IPS-11a (cell line): ENCODE measurements at regions not wholly inside any gene's neighbourhood (a gene's known extent, or its start where the extent isn't known, plus 50 kb on each side); places are given as distances from the start of the nearest gene placed in this dataset.

Experiments
- H3K4me3 ChIP-seq: one replicate; pipeline ENCODE4 v1.5.1; 2013; ENCODE audit warnings: low read depth, low read length, control low read depth

DNA sequence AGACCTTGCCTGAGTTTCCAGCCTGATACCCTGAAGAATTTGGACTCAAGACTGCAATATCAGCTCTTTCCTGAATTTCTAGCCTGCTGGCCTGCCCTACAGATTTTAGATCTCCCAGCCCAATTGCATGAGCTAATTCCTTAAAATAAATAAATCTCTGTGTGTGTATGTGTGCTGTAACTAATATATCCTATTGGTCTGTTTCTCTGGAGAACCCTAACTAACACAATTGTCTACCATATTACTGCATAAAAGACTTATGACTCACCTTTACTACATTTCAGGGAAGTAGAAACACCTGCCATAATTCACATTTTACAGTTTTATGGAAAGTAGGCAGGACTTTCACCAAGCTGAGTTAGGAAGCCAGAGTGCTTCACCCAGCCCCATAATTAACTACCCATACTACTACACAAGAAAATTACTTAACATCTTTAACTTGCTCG, 90.7 kb upstream of the BEND6 start:
- no peak overlapping the region for H3K4me3 ChIP-seq

DNA sequence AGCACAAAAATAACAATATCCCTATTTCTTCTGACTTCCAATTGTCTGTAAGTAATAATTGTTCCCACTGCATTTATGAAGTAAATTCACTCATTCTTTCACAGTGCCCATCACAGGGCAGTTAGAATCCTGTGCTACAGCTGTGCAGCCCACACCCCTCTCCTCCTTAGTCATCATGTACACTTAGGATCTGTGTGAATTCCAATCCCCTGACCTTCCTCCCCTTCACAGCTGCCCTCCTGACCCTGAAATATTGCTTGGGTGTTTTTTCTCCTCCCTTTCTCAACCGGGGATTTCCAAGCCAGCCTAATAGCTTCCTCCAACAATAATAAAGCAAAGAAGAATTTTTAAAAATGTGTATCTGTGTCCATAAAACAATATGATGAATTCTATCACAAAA, 91.5 kb upstream of the BEND6 start:
- H3K4me3 ChIP-seq = no peak overlapping the region

DNA sequence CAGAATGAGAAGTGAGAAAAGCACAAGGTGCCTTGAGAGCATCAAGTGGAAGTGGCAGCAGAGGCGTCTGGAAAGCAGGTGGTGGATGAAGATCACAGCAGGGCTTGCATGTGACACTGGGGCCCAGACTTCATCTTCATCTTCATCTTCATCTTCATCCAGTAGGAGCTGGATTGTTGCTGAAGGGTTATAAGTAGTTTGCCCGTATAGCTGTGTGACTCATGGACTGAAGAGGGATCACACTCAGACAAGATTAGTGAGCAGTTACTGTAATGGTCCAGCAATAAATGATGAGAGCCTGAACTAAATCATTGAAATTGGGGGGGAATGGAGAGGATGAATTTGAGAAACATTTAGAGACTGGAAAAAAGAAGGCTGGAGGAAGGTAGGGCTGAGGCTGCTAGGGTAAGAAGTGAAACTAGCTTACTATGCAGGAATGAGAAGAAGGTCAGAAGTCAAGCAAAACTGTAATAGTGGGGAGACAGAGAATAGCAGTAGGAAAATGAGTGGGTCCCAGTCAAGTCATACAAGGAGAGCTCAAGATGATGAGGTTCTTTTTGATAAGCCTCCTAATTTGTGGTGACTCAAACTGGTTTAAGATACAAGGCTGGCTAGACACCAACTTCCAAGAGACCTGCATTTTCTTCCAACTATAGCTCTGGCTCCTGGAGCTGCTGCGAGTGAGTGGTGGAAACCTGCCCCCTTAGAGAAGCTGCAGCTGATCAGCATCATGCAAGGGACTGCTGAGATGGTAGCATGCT, 92.3 kb upstream of the BEND6 start:
- no peak overlapping the region for H3K4me3 ChIP-seq

DNA sequence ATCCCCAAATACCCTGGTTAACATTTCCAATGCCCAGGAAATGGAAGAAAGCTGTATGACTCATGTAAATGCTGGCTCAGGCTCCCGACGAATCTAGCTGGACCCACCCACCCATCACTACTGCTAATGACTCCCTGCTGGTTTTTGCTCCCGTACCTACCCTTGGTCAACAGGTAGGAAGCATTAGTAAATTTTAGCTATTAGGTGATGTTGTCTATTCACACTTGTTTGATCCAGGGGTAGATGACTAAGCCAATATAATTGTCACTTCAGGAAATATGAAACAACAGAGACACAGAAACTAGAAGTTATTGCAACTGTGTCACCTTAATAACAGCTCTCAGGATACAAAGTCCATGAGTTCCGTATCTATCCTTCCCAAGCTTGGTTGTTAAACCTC, 94.4 kb upstream of the BEND6 start:
- no peak overlapping the region for H3K4me3 ChIP-seq

DNA sequence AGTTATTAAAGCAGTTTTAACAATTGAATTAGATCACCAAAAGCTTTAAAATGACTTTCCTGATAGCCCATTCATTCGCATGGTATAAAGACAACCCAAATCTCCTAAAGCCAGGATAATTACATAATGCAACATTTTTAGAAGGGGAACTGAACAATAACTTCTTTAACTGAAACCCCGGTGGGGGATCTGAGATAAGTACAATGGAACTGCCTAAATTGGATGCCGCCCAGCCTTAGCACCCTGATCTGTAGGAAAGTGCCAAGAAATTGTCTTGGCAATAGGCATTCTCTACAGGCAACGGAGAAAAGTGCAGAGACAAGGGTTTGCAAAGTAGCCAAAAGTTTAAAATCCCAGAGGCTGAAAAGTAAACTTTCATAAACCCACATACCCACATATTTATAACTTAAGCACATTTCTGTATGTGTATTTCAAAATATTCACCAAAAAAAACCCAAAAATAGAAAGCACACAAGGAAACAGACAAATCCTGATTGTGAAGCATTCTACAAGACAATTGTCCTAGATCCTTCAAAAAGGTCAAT, 98.8 kb upstream of the BEND6 start:
- no peak overlapping the region for H3K4me3 ChIP-seq

DNA sequence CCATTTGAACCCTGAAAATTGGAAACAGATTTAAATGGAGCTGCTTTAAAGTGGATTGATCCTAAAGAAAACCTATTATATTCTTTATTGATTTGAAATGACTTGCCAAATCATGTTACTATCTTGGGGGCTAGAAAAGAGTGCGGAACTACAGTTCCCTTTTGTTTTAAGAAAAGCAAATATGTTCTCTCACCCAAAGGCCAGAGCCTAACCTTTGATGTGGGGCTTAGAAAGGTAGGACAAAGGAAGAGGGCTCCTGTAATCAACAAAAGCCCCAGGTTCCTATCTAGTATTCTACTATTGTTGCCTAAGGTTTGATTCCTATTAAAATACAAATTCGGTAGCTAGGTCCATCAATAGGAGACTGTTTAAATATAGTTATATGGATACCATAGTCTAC, 100.8 kb upstream of the BEND6 start:
- H3K4me3 ChIP-seq = no peak overlapping the region

DNA sequence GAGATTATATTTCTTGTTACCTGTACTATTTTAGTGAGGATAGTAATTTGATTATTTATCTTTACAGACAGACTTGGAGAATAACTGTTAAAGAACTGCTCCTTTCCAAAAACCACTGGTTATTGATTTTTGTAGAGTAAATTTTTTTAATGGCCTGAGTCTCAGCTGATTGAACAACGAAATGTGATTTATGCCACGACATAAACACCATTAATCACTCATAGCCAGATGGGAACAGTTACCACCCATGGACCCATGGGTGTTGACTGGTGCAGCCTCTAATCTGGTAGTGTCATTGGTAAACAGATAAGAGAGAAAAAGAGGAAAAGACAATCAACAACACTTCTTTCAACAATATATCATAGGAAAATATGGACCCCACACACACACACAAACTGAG, 101.4 kb upstream of the BEND6 start:
- no peak overlapping the region for H3K4me3 ChIP-seq

DNA sequence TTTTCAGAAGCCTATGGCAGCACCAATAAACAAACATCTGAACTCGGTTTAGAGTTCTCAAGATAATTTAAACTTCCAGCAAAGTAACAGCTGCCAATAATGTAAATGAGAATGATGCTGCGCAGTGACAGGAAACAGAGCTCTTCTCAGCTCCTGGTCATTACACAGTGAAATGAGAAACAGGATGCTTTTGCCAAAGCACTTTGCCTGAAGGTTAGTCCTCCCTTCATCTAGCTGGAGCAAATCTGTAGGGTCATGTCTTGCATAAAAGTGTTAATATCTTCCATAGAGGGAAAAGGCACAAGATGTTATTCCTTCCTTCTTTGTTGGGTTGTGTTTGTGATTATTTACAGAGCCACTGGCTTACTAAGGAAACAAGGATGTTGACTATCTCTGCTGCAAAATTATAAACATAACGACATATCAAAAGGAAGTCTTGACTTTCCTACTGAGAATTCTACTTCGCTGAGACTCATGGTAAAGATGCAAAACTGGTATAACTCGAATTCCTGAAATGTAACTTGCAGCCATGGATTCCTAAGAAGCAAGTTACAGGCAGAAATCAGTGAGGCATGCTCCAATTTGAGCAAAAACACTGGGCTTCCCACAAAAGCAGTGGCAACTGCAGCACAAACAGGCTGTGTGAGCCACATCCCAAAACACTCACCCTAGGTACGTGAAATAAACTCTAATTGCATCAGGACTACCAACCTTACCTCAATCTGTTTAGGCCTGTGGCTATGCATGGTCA, 102.5 kb upstream of the BEND6 start:
- H3K4me3 ChIP-seq = no peak overlapping the region

DNA sequence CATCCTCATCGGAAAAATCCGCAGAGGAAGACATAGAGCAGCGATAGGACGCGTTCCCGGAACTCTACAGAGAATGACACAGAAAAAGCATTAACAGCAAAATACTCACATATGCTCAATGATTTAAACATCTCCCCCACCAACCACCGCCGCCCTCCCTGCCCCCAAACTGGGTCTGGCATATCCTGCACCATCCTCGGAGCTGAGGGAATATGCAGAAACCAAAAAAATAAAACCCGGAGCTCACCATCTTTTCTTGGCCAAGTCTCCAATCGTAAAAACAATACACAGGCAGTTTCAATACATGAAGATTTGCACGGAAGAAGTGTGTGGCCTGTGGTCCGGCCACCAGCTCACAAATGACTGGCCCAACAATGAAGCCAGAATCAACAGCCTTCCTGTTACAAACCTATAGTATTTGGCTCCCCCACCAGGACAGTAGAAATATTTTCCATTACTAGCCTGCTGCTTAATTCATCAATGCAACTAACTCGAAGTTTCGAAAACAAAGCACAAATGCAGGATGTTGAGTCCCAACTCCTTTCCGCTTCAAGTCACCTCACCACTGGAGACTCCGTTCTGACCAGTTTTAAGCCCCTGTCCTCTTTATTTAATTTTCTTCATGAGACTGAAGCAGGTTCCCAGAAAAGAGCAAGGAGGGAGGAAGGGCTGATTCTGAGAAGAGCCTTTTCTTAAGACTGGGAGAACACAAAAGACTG, 103.2 kb upstream of the BEND6 start:
- peak overlapping the region; percentile 53 for H3K4me3 ChIP-seq

DNA sequence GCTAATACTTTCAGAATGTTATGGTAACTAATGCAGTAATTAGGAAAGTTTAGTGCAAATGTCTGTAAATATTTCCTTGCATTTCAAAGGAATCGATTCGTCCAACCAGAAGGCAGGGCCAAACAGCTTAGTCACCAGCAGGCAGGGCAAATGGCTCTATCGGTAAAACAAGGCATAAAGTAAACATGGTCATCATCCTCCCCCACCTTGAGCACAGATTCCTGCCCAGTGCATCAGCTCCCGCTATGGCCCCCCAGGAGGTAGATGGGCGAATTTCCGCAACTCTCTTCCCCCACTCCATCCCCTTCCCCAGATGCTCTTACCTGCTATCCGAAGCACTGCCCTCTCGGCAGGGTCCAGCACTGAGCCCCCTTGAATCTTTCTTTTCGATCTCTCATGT, 103.8 kb upstream of the BEND6 start:
- peak overlapping the region; percentile 53 for H3K4me3 ChIP-seq

DNA sequence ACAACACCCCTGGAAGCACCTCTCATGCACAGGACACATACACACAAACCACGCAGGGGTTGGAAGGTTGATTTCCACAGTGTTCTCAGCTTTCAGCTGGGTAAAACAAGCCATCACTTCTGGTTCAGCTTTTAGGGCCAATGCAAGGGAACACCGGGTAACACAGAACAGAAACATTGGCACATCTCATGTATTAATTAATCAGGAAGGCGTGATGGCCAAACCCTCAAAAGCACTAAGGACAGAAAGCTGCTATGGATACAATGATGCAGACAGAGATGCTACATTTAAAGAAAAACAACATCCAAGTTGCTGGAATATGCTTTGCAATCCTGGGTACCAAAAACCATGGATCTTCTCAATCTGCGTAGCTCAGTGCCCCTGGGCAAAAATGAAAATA, 104.3 kb upstream of the BEND6 start:
- peak overlapping the region; percentile 53 for H3K4me3 ChIP-seq

DNA sequence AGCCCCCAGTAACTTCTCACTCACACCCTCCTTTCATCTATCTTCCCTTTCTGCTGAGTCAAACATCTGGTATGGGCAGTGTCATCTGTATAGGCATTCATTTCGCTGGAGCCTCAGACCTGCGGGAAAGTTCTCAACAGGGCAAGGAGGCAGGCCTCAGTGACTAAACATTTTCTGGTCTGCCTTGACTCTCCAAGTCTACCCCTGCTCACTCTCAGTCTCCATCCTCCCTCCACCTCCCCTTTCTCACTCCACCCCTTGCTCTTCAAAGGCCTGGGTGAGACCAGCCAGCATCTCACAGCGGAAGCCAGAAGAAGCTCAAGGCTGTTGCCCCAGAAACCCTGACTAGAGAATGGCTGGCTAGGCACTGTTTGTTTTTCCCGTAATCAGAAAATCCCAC, 105.0 kb upstream of the BEND6 start:
- H3K4me3 ChIP-seq = no peak overlapping the region

DNA sequence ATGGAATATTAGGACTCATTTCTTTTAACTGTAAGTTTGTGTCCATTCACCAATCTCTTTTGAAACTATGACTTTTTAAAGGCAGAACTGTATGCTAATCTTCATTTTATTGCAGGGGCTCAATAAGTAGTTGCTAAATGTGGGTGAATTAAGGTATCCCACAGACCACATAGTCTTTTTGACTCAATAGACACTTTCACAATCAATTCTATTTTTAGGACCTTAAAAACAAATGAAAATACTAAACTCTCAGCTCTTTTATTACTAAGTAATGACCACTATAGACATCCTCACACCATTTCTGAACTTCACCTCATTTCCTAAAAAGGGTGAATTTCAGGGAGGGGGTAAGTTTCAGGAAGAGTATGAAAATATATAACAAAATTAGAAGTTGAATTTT, 106.8 kb upstream of the BEND6 start:
- no peak overlapping the region for H3K4me3 ChIP-seq

DNA sequence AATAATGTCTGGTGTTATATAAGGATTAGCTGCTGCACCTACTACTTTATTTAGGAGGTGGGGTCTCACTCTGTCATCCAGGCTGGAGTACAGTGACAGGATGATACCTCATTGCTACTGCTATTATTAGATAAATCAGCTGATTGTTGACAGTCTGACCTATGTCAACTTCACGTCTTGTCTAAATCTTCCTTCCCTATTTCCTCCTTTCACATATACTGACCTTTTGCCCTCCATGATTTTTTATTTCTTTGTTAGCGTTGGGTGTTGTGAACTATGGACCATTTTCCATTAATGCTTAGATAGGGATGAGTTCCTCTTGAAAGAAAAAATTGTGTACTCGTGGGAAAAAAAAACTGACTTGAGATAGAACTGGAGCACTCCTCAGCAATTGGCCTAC, 109.9 kb upstream of the BEND6 start:
- H3K4me3 ChIP-seq = no peak overlapping the region

DNA sequence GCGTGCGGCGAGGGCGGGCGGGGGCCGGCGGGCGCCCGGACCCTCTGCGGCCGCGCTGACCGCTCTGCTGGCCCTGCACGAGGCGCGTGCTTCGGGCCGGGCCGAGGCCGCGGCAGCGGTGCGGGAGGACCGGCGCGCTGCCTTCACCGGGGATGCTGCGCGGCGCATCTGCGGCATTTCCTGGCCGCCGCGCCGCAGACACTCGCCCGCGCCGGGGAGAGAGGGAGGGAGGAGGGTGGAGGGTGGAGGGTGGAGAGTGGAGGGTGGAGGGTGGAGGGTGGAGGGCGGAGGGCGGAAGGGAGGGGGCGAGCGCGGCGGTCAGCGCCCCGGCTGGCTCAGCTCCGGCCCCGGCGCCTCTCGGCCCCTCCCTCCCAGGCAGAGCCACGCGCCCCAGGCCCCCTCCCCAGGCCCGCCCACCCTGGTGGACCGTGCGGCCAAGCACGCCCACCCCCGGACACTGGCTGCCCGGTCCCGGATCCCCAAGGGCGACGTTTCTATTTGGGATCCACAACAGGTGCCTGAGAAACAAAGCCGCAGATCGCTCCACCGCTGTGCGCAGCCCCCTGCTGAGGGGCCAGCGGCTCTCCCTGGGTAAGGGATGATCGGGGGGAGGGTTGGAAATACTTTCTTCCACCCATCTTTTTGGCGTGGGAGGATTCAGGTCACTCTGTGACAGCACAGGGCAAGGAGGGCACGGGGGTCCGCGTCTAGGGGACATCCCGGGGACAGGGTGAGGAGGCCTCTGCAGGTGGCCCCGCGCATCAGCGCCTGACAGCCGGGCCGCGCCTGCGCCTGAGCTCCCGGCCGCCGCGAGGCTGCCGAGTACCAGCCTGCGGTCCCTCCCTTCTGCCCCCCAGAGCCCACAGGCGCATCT, 111.2 kb upstream of the BEND6 start:
- peak overlapping the region; percentile 77 for H3K4me3 ChIP-seq

DNA sequence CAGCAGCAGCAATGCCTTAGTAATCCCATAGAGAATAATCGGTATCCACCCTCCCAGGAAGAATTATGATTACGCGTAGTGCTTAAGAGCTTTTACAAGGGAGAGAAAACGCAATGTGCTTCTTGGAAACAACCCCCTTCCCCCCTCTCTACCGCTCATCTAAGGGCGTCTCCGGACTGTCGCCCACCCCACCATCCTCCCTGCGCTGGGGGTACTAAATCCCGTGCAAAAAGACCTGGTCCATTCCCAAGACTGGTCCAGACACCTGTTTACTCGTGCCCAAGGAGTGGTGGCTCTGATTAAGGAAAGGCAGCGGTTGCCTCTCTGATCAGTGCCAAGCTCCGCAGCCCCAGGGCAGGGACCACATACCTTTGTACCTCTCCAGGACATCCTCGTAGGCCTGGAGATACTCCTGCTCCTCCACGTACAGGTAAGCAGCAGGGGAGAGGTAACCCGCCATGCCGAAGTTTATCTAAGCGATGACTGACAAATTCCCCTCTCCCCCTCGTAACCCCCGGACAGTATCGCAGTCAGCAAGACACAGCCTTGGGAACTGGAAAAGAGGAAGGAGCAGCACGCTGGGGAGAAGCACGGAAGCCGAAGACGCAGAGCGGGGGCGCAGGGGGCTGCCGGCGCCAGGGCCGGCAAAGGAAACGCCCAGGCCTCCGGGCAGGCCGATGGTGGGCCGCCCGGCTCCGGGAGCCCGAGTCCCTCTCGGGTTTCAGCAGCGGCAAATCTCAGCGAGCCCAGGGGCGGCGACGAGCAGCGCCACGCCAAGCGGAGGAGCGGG, 112.0 kb upstream of the BEND6 start:
- H3K4me3 ChIP-seq = peak overlapping the region; percentile 77

DNA sequence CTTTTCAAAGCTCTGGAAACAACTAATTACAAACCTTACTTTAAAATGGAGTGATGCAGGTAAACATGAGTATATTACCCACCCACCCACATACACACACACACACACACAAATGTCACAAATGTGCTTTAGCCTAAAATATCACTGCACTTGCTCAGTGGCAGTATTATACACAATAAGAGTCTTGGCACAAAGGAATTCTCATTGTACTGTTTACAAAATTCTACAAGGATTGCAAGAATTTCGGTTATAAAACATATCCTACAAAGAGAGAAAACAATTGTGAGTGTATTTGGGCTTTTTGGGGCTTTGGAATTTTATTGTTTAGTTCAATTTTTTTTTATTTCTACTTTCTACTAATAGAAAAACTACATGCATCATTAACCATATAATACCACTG, 113.2 kb upstream of the BEND6 start:
- peak overlapping the region; percentile 77 for H3K4me3 ChIP-seq

DNA sequence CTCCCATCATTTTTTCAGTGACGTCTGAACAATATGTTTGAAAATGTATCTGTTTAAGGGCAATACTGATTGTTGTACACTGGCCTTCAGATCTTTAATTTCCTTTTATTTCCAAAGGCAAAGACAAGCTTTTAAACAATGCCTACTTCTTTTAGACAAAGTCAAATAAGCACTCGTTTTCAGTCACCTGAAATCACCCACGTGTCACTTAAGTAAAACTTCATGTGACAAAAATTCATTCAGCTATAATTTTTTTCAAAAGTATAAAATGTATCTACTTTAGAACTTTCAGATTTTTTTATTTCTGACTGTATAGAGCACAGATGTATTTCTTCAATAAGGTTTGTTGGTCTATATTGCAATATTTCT, 113.5 kb upstream of the BEND6 start:
- no peak overlapping the region for H3K4me3 ChIP-seq

DNA sequence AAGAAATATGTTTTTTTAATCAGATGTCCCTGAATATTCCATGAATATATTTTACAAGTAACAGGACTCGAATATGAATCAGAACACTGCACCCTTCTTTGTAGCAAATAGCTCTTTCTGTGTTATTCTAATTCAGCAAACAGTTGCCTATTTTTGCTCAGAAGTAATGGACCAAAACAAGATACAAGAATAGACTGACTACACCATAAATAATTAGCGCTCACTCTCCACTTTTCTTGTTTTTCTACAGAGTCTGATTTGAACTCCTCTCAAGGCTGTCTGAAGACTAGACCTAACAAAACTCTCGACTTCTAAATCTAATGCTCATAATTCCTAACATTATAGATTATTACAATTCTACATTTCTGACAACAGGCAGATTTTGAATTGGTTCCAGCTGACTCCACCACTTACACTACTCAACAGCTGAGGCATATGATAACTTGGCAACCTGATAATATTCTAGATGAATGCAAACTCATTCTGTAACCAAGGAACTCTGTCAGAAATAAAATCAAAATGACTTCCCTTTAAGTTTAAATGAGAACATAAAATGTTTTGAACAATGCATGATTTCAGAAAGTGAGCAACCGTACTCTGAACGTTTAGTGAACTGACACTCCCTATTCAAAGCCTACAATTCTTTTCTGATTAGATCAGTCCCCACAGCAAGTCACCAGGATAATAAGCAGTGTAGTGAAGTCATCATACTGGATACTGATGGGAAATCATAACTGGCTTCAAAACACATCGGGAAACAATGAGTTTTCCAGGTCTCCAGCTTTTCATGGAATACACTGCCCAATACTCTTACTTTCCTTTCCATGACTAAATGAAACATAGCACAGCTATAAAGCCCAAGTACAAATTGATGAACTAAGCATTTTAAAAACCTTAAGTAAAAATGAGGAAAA, 114.2 kb upstream of the BEND6 start:
- no peak overlapping the region for H3K4me3 ChIP-seq
